ENCODE measurements at regions not wholly inside any gene's neighbourhood (a gene's known extent, or its start where the extent isn't known, plus 50 kb on each side); places are given as distances from the start of the nearest gene placed in this dataset.
"Not testable (repeated sequence)": the region's sequence is repeated elsewhere in the genome, so short reads cannot be mapped to it uniquely, and the experiment has no call there.

GRCh38 chr17:68699936-68700335 is 98.8 kb upstream of the FAM20A start:
- no peak for DNase-seq

- DNase-seq, result no peak
These were observed 97.6 kb upstream of the FAM20A start for GRCh38 chr17:68698746-68699145.

- DNase-seq, result no peak
These were observed 96.7 kb upstream of the FAM20A start for GRCh38 chr17:68697850-68698361.

- no peak for DNase-seq
These were observed 94.5 kb upstream of the FAM20A start for GRCh38 chr17:68695659-68696058.

- no peak for DNase-seq
These were observed 93.8 kb upstream of the FAM20A start for GRCh38 chr17:68694791-68695485.

GRCh38 chr17:68693896-68694295 is 92.7 kb upstream of the FAM20A start:
- DNase-seq, result no peak

- no peak for DNase-seq
These were observed 92.3 kb upstream of the FAM20A start for GRCh38 chr17:68693466-68693865.

GRCh38 chr17:68686108-68686988 is 85.2 kb upstream of the FAM20A start:
- DNase-seq, result no peak

GRCh38 chr17:68684949-68685357 is 83.8 kb upstream of the FAM20A start:
- no peak for DNase-seq

GRCh38 chr17:68682903-68683302 is 81.7 kb upstream of the FAM20A start:
- DNase-seq, result no peak

GRCh38 chr17:68679882-68680281 is 78.7 kb upstream of the FAM20A start:
- DNase-seq, result no peak

GRCh38 chr17:68676856-68677255 is 75.7 kb upstream of the FAM20A start:
- DNase-seq, result no peak

- no peak for DNase-seq
These were observed 74.6 kb upstream of the FAM20A start for GRCh38 chr17:68675723-68676122.

GRCh38 chr17:68674029-68674925 is 73.1 kb upstream of the FAM20A start:
- no peak for DNase-seq

- DNase-seq, result no peak
These were observed 70.0 kb upstream of the FAM20A start for GRCh38 chr17:68670967-68671693.

- not testable (repeated sequence) for DNase-seq
These were observed 65.3 kb upstream of the FAM20A start for GRCh38 chr17:68666438-68666837.

- no peak for DNase-seq
These were observed 64.2 kb upstream of the FAM20A start for GRCh38 chr17:68665373-68665772.

- DNase-seq, result no peak
These were observed 61.3 kb upstream of the FAM20A start for GRCh38 chr17:68662479-68662878.

GRCh38 chr17:68662037-68662432 is 60.9 kb upstream of the FAM20A start:
- no peak for DNase-seq

GRCh38 chr17:68661265-68662036 is 60.3 kb upstream of the FAM20A start:
- no peak for DNase-seq

- no peak for DNase-seq
These were observed 59.1 kb upstream of the FAM20A start for GRCh38 chr17:68660302-68660701.

All from GF-D8 (cell line).